HFF-Myc (cell line): ENCODE measurements at regions not wholly inside any gene's neighbourhood (a gene's known extent, or its start where the extent isn't known, plus 50 kb on each side); places are given as distances from the start of the nearest gene placed in this dataset.
"Not testable (repeated sequence)": the region's sequence is repeated elsewhere in the genome, so short reads cannot be mapped to it uniquely, and the experiment has no call there.

Experiments used
- DNase-seq: peaks from one replicate; pipeline ENCODE4 v3.0.0-alpha.2; 2011; ENCODE audit warnings: low read depth; ENCODE audit errors: extremely low read depth
- H3K4me3 ChIP-seq: replicated peaks from 2 replicates; pipeline ENCODE4 v1.5.1; 2011; ENCODE audit warnings: low read depth, mild to moderate bottlenecking, control low read depth, low read length
- TF ChIP-seq, protein P1 (sequence below): IDR thresholded peaks from 2 replicates; pipeline ENCODE4 v1.5.1; 2012; ENCODE audit warnings: mild to moderate bottlenecking, low read depth, low read length, control low read depth; ENCODE audit errors: missing control alignments

DNA sequence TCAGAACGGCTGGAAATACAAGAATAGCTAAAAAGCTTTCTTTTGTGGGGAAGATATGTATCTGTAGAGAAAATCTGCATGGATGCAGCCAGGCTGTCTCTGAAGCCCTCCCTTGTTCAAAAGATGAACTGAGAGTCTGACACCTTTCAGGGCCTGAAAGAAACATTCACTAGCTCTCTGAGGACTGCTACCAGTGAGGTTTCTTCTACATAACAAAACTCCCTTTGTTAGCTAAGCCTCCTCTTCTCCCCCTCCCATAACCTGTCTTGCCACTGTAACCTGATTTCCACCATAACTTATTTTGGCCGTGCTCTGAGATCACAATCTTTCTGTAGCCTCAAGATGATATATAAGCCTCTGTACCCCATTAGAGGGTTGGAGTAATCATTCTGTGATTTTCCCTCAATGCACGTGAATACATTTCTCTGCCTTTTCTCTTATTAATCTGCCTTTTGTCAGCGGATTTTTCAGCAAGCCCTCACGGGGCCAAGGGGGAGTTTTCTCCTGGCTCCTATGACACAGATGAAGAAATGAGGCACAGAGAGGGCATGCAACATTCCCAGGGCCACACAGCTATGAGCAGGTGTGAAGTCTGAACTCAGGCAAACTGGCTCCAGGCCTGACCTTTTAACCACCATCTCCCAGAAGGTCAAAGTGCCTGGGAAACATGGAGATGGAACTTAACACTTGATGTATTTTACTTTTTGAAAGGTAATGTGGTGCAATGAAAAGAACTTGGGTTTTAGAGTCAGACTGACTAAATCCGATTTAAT is 161.6 kb upstream of the PRDX4 start:
- TF ChIP-seq, protein P1, sequence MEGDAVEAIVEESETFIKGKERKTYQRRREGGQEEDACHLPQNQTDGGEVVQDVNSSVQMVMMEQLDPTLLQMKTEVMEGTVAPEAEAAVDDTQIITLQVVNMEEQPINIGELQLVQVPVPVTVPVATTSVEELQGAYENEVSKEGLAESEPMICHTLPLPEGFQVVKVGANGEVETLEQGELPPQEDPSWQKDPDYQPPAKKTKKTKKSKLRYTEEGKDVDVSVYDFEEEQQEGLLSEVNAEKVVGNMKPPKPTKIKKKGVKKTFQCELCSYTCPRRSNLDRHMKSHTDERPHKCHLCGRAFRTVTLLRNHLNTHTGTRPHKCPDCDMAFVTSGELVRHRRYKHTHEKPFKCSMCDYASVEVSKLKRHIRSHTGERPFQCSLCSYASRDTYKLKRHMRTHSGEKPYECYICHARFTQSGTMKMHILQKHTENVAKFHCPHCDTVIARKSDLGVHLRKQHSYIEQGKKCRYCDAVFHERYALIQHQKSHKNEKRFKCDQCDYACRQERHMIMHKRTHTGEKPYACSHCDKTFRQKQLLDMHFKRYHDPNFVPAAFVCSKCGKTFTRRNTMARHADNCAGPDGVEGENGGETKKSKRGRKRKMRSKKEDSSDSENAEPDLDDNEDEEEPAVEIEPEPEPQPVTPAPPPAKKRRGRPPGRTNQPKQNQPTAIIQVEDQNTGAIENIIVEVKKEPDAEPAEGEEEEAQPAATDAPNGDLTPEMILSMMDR, result no peak
- H3K4me3 ChIP-seq, result no peak overlapping the region
- DNase-seq, result no peak

DNA sequence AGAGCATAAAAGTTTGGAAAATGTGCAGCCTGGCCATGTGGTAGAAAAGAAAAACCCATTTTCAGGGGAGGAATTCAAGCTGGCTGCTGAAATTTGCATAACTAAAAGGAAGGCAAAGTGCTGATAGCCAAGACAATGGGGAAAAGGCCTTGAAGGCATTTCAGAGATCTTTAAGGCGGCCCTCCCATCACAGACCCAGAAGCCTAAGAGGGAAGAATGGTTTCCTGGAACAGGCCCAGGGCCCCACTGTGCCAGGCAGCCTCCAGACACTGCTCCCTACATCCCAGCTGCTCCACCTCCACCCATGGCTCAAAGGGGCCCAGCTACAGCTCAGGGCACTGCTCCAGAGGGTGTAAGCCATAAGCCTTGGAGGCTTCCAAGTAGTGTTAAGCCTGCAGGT is 158.0 kb upstream of the PRDX4 start:
- TF ChIP-seq, protein P1, result no peak
- H3K4me3 ChIP-seq, result no peak overlapping the region
- no peak for DNase-seq

DNA sequence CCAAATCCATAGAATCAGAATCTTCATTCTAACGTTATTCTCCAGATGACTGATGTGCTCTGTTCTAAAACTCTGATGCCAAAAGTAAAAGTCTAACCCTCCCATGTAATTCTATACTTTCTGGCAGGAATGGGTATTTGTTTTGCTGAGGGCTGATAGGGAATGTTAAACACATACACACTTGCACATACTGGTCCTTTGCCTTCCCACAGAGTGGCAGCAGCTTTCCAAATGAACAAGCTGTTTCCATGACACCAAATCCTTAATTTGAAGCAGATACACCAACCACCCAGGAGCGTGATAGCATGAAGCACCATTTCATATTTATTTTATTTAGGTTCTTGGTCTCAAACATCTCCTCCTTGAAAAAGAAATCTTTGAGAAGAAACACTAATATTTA is 155.5 kb upstream of the PRDX4 start:
- no peak overlapping the region for H3K4me3 ChIP-seq
- DNase-seq, result no peak
- TF ChIP-seq, protein P1, result no peak

DNA sequence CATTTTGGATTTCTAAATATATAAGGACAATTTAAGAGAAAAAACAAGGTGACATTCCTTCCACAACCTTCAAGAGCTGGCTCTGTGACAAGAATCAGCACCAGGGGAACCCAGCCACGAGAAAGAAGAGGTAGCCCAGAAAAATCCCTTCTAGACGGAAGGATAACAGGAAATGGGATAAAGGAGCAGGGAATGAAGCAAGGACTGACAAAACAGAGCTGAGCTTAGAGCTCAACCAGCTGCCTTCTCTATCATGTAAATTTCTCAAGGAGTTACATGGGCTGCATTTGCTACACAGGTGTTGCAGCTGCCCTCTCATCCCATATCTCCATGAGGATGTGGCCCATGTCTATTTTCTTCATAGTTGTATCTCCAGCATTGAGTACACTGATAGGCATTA is 154.2 kb upstream of the PRDX4 start:
- DNase-seq, result no peak
- TF ChIP-seq, protein P1, result no peak
- H3K4me3 ChIP-seq, result no peak overlapping the region

DNA sequence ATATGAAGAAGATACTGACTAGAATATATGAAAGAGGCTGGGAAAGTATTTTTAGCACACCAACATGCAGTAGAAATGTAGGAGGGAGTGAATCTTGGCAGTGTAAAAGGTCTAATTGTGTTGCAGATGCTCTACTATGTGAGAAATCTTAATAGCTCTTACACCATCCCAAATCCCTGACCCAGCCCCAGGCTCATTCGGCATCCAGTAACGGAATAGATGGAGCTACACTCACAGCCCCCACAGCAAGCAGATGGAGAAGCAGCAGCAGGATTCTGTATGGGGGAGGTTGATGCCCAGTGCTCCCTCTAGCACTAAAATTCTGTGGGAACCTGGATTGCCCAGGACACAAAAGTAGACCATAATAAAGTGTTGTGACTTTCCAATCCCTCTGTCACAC is 153.2 kb upstream of the PRDX4 start:
- TF ChIP-seq, protein P1, result no peak
- no peak for DNase-seq
- H3K4me3 ChIP-seq, result no peak overlapping the region

DNA sequence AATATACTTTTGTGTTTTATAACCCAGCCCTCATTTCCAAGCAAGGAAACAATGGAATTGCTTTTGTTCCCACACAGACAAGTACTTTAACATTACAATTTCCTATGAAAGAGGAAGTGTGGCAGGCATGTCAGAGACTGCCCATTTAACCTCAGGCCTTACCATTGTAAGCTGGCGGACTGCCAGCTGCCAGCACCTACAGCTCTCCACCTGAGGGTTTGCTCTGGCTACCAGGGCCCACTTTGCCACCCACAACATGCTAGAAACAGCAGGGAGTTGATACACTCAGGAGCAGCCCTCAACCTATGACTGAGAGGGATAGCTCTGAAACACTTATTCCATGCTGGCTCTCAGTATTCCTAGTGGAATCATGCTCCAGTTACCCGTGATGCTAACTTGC is 152.3 kb upstream of the PRDX4 start:
- H3K4me3 ChIP-seq, result no peak overlapping the region
- no peak for DNase-seq

DNA sequence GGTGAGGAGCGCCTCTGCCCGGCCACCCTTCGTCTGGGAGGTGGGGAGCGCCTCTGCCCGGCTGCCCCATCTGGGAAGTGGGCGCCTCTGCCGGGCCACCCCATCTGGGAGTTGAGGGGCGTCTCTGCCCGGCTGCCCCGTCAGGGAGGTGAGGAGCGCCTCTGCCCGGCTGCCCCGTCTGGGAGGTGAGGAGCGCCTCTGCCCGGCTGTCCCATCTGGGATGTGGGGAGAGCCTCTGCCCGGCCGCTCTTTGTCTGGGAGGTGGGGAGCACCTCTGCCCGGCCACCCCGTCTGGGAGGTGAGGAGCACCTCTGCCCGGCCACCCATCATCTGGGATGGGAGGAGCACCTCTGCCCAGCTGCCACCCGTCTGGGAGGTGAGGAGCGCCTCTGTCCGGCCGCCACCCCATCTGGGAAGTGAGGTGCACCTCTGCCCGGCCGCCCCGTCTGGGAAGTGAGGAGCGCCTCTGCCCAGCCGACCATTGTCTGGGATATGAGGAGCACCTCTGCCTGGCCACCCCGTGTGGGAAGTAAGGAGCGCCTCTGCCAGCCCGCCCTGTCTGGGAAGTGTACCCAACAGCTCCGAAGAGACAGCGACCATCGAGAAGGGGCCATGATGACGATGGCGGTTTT is 144.2 kb upstream of the PRDX4 start:
- H3K4me3 ChIP-seq, DNase-seq: not testable (repeated sequence)

More for the DNA sequence above, 152.3 kb upstream of the PRDX4 start:
- TF ChIP-seq, protein P1, result no peak
